ENCODE measurements at regions not wholly inside any gene's neighbourhood (a gene's known extent, or its start where the extent isn't known, plus 50 kb on each side); places are given as distances from the start of the nearest gene placed in this dataset.

GRCh38 chr2:6589150-6589549, 276.6 kb downstream of the CMPK2 start (continued):
- TF ChIP-seq SAP30 (IDR thresholded peaks at IDR 0.05; ENCODE audit: insufficient read depth, insufficient replicate concordance, low read length) (no peak), YY1 (IDR thresholded peaks at IDR 0.05; ENCODE audit: low read depth, low read length) (no peak), CHD1 (IDR thresholded peaks at IDR 0.05; ENCODE audit: low read depth, low read length) (no peak), RXRA (IDR thresholded peaks at IDR 0.05; ENCODE audit: insufficient read depth, low read depth, low read length) (no peak), TAF1 (IDR thresholded peaks at IDR 0.05; ENCODE audit: low read depth, low read length) (no peak)

Measured in H1 (cell line).